Activated B cell treated with CpG ODN at 0.5 μM for 24 hours (primary cell): ENCODE measurements at regions not wholly inside any gene's neighbourhood (a gene's known extent, or its start where the extent isn't known, plus 50 kb on each side); places are given as distances from the start of the nearest gene placed in this dataset.

Experiments used
- ATAC-seq: fragments of 200-7000 bp; cut with Tn5 transposase; one replicate; pipeline ENCODE4 v1.10.0; 2021; ENCODE audit warnings: low read depth, mild to moderate bottlenecking, moderate library complexity
- CTCF ChIA-PET: fragments of 350-600 bp; sonication (Branson Sonifier 250); formaldehyde crosslinking; loops from one replicate; lab custom pipeline; 2021; ENCODE audit warnings: antibody characterized with exemption; lab: Charles Lee
- POLR2A ChIA-PET: fragments of 350-600 bp; sonication (Branson Sonifier 250); formaldehyde crosslinking; loops from one replicate; lab custom pipeline; 2021; ENCODE audit warnings: antibody characterized with exemption; lab: Charles Lee
- DNase-seq: peaks from one replicate; pipeline ENCODE4 v3.0.0; 2022
- H3K27ac Mint-ChIP-seq: one replicate; pipeline ENCODE4 v1.8.0; 2020; ENCODE audit warnings: mixed read lengths
- H3K27me3 Mint-ChIP-seq: one replicate; pipeline ENCODE4 v1.8.0; 2021; ENCODE audit warnings: mixed read lengths
- H3K36me3 Mint-ChIP-seq: one replicate; pipeline ENCODE4 v1.8.0; 2021; ENCODE audit warnings: low read depth, mixed read lengths
- H3K4me1 Mint-ChIP-seq: one replicate; pipeline ENCODE4 v1.8.0; 2021; ENCODE audit warnings: mixed read lengths
- H3K4me3 Mint-ChIP-seq: one replicate; pipeline ENCODE4 v1.8.0; 2020; ENCODE audit warnings: mild to moderate bottlenecking, mixed read lengths
- H3K9me3 Mint-ChIP-seq: one replicate; pipeline ENCODE4 v1.8.0; 2020; ENCODE audit warnings: mixed read lengths
- CTCF ChIP-seq: fragments of 200-600 bp; IDR thresholded peaks from one replicate; pipeline ENCODE4 v1.8.0; 2022; ENCODE audit warnings: antibody characterized with exemption, mild to moderate bottlenecking
- intact Hi-C: fragments of 100-400 bp; cut with micrococcal nuclease; formaldehyde crosslinking; loops from one replicate; pipeline ENCODE4 v1.15.1; 2024

- CTCF ChIA-PET = no interaction called here
- TF ChIP-seq CTCF = no peak
- DNase-seq = no peak
- intact Hi-C loops = no loop called here
- POLR2A ChIA-PET = no interaction called here
- no peaks in the 10 kb centered on the region for H3K4me1 Mint-ChIP-seq
- no peak overlapping the region for H3K4me3 Mint-ChIP-seq
- peaks cover 6% of the 10 kb centered on the region for H3K9me3 Mint-ChIP-seq
- ATAC-seq = no peak
- H3K27me3 Mint-ChIP-seq = peaks cover 26% of the 10 kb centered on the region
- no peak overlapping the region for H3K27ac Mint-ChIP-seq
- H3K36me3 Mint-ChIP-seq = no peaks in the 10 kb centered on the region
Observed at GRCh38 chr2:239685556-239685955, 284.7 kb upstream of the HDAC4 start.

- DNase-seq (no peak), ATAC-seq (no peak)
- H3K27me3 Mint-ChIP-seq = peaks cover 26% of the 10 kb centered on the region
- TF ChIP-seq CTCF = no peak
- H3K9me3 Mint-ChIP-seq = peaks cover 6% of the 10 kb centered on the region
- POLR2A ChIA-PET = no interaction called here
- no peaks in the 10 kb centered on the region for H3K4me1 Mint-ChIP-seq
- no peaks in the 10 kb centered on the region for H3K36me3 Mint-ChIP-seq
- intact Hi-C loops = no loop called here
- H3K27ac Mint-ChIP-seq = no peak overlapping the region
- CTCF ChIA-PET = no interaction called here
- no peak overlapping the region for H3K4me3 Mint-ChIP-seq
Observed at GRCh38 chr2:239684996-239685395, 284.2 kb upstream of the HDAC4 start.

- no peaks in the 10 kb centered on the region for H3K36me3 Mint-ChIP-seq
- ATAC-seq = no peak
- CTCF ChIA-PET = no interaction called here
- intact Hi-C loops = no loop called here
- POLR2A ChIA-PET = no interaction called here
- H3K4me3 Mint-ChIP-seq = no peak overlapping the region
- H3K9me3 Mint-ChIP-seq = peaks cover 6% of the 10 kb centered on the region
- H3K4me1 Mint-ChIP-seq = no peaks in the 10 kb centered on the region
- TF ChIP-seq CTCF = no peak
- H3K27ac Mint-ChIP-seq = no peak overlapping the region
- H3K27me3 Mint-ChIP-seq = peaks cover 26% of the 10 kb centered on the region
- DNase-seq = no peak
Observed at GRCh38 chr2:239684271-239684810, 283.5 kb upstream of the HDAC4 start.

- intact Hi-C loops = no loop called here
- DNase-seq (no peak), ATAC-seq (no peak)
- H3K4me3 Mint-ChIP-seq = no peak overlapping the region
- TF ChIP-seq CTCF = no peak
- H3K4me1 Mint-ChIP-seq = no peaks in the 10 kb centered on the region
- no peaks in the 10 kb centered on the region for H3K36me3 Mint-ChIP-seq
- ChIA-PET POLR2A (no interaction called here), CTCF (no interaction called here)
- peaks cover 6% of the 10 kb centered on the region for H3K9me3 Mint-ChIP-seq
- H3K27me3 Mint-ChIP-seq = peaks cover 24% of the 10 kb centered on the region
- no peak overlapping the region for H3K27ac Mint-ChIP-seq
Observed at GRCh38 chr2:239682518-239682917, 281.7 kb upstream of the HDAC4 start.

- POLR2A ChIA-PET = no interaction called here
- ATAC-seq = no peak
- Mint-ChIP-seq H3K36me3 (no peaks in the 10 kb centered on the region), H3K4me1 (no peaks in the 10 kb centered on the region), H3K4me3 (no peak overlapping the region), H3K27me3 (peaks cover 14% of the 10 kb centered on the region), H3K9me3 (peaks cover 6% of the 10 kb centered on the region), H3K27ac (no peak overlapping the region)
- DNase-seq = no peak
- intact Hi-C loops = no loop called here
- no peak for TF ChIP-seq CTCF
- CTCF ChIA-PET = no interaction called here
Observed at GRCh38 chr2:239679755-239680154, 278.9 kb upstream of the HDAC4 start.
